Fibroblast of upper back skin (primary cell): ENCODE measurements at regions not wholly inside any gene's neighbourhood (a gene's known extent, or its start where the extent isn't known, plus 50 kb on each side); places are given as distances from the start of the nearest gene placed in this dataset.

Source experiments
- DNase-seq: peaks from one replicate; pipeline ENCODE4 v3.0.0-alpha.2; 2013

- no peak for DNase-seq
Measured at GRCh38 chrY:15162211-15162610, 637.9 kb downstream of the NLGN4Y start.

GRCh38 chrY:15179890-15180289, 655.6 kb downstream of the NLGN4Y start:
- no peak for DNase-seq

GRCh38 chrY:15229056-15229455, 704.7 kb downstream of the NLGN4Y start:
- DNase-seq: peak; percentile 0

- DNase-seq: no peak
Measured at GRCh38 chrY:15239596-15240132, 715.3 kb downstream of the NLGN4Y start.

- no peak for DNase-seq
Measured at GRCh38 chrY:15259286-15259685, 735.0 kb downstream of the NLGN4Y start.

- DNase-seq: no peak
Measured at GRCh38 chrY:15286572-15286971, 762.2 kb downstream of the NLGN4Y start.

GRCh38 chrY:15289821-15290220, 765.5 kb downstream of the NLGN4Y start:
- DNase-seq: no peak

- no peak for DNase-seq
Measured at GRCh38 chrY:15292881-15293280, 768.6 kb downstream of the NLGN4Y start.

GRCh38 chrY:15301879-15302278, 777.5 kb downstream of the NLGN4Y start:
- DNase-seq: no peak

- peak; percentile 11 for DNase-seq
Measured at GRCh38 chrY:15312166-15312565, 787.8 kb downstream of the NLGN4Y start.

- peak; percentile 31 for DNase-seq
Measured at GRCh38 chrY:15324189-15324588, 799.9 kb downstream of the NLGN4Y start.

- DNase-seq: peak; percentile 70
Measured at GRCh38 chrY:15325201-15325600, 800.9 kb downstream of the NLGN4Y start.

GRCh38 chrY:15326673-15327072, 802.3 kb downstream of the NLGN4Y start:
- no peak for DNase-seq

- no peak for DNase-seq
Measured at GRCh38 chrY:15328848-15329247, 804.5 kb downstream of the NLGN4Y start.

GRCh38 chrY:15343522-15343921, 819.2 kb downstream of the NLGN4Y start:
- no peak for DNase-seq

- DNase-seq: no peak
Measured at GRCh38 chrY:15345471-15346155, 821.3 kb downstream of the NLGN4Y start.

- DNase-seq: no peak
Measured at GRCh38 chrY:15349351-15349750, 825.0 kb downstream of the NLGN4Y start.

- peak; percentile 6 for DNase-seq
Measured at GRCh38 chrY:15355321-15355720, 831.0 kb downstream of the NLGN4Y start.

- peak; percentile 17 for DNase-seq
Measured at GRCh38 chrY:15360471-15360870, 836.1 kb downstream of the NLGN4Y start.

GRCh38 chrY:15364996-15365395, 840.7 kb downstream of the NLGN4Y start:
- DNase-seq: no peak

- DNase-seq: peak; percentile 15
Measured at GRCh38 chrY:15368786-15369185, 844.5 kb downstream of the NLGN4Y start.

GRCh38 chrY:15385178-15385577, 860.8 kb downstream of the NLGN4Y start:
- no peak for DNase-seq

GRCh38 chrY:15397556-15398280, 873.4 kb downstream of the NLGN4Y start:
- peak; percentile 38 for DNase-seq

- peak; percentile 52 for DNase-seq
Measured at GRCh38 chrY:15402451-15402850, 878.1 kb downstream of the NLGN4Y start.
